ENCODE measurements at regions not wholly inside any gene's neighbourhood (a gene's known extent, or its start where the extent isn't known, plus 50 kb on each side); places are given as distances from the start of the nearest gene placed in this dataset.

DNA sequence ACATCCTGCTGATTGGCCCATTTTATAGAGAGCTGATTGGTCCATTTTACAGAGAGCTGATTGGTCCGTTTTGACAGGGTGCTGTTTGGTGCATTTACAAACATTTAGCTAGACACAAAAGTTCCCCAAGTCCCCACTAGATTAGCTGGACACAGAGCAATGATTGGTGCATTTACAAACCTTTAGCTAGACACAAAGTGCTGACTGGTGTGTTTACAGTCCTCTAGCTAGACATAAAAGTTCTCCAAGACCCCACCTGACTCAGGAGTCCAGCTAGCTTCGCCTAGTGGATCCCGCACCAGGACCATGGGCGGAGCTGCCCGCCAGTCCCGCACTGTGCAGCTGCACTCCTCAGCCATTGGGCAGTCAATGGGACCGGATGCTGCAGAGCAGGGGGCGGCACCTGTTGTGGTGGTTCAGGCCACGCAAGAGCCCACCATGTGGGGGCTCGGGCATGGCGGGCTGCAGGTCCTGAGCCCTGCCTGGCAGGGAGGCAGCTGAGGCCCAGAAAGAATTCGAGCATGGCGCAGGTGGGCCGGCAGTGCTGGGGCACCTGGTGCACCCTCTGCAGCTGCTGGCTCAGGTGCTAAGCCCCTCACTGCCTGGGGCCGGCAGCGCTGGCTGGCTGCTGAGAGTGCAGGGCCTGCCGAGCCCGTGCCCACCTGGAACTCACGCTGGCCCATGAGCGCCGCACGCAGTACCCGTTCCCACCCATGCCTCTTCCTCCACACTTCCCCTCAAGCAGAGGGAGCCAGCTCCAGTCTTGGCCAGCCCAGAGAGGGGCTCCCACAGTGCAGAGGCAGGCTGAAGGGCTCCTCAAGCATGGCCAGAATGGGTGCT, 713.2 kb upstream of the GYPC start:
- no peak for TF ChIP-seq CTCF (conservative IDR thresholded peaks at IDR 0.05 in 1 of 2, IDR thresholded peaks at IDR 0.05 in 1 of 2; ENCODE audit: low read depth in 1 of 2, low read length in 2 of 2)
- TF ChIP-seq EZH2 (IDR thresholded peaks at IDR 0.05; ENCODE audit: low read length, missing control alignments): no peak

Data from fibroblast of lung (primary cell).